Parathyroid adenoma (tissue), 2 donors: ENCODE measurements at regions not wholly inside any gene's neighbourhood (a gene's known extent, or its start where the extent isn't known, plus 50 kb on each side); places are given as distances from the start of the nearest gene placed in this dataset.
"Not testable (repeated sequence)": the region's sequence is repeated elsewhere in the genome, so short reads cannot be mapped to it uniquely, and the experiment has no call there.

Experiments
- H2AFZ ChIP-seq: fragments of 300-600 bp; sonication (generic); one replicate; pipeline ENCODE4 v1.7.0; 2017; ENCODE audit warnings: antibody characterized with exemption, mild to moderate bottlenecking
- H3K27ac ChIP-seq: fragments of 300-600 bp; sonication (generic); one replicate; pipeline ENCODE4 v1.7.0; 2017
- H3K27me3 ChIP-seq: fragments of 300-600 bp; sonication (generic); one replicate; pipeline ENCODE4 v1.7.0; 2017; ENCODE audit warnings: low read length; ENCODE audit not compliant: control insufficient read depth, insufficient read depth
- H3K36me3 ChIP-seq: fragments of 300-600 bp; sonication (generic); one replicate; pipeline ENCODE4 v1.7.0; 2017; ENCODE audit warnings: low read length; ENCODE audit not compliant: control insufficient read depth, insufficient read depth
- H3K4me1 ChIP-seq: fragments of 300-600 bp; sonication (generic); one replicate; pipeline ENCODE4 v1.7.0; 2017; ENCODE audit warnings: control low read depth
- H3K4me2 ChIP-seq: fragments of 300-600 bp; sonication (generic); one replicate; pipeline ENCODE4 v1.7.0; 2017; ENCODE audit warnings: low read length
- H3K4me3 ChIP-seq: fragments of 300-600 bp; sonication (generic); one replicate; pipeline ENCODE4 v1.7.0; 2017; ENCODE audit warnings: low read depth, low read length
- H3K79me2 ChIP-seq: fragments of 300-600 bp; sonication (generic); one replicate; pipeline ENCODE4 v1.7.0; 2017; ENCODE audit warnings: control low read depth
- H3K9ac ChIP-seq: fragments of 300-600 bp; sonication (generic); one replicate; pipeline ENCODE4 v1.7.0; 2017; ENCODE audit warnings: mild to moderate bottlenecking
- H3K9me3 ChIP-seq: fragments of 300-600 bp; sonication (generic); one replicate; pipeline ENCODE4 v1.7.0; 2017; ENCODE audit warnings: low read length; ENCODE audit not compliant: control insufficient read depth
- TF ChIP-seq, protein P1 (sequence below): fragments of 300-600 bp; sonication (generic); IDR thresholded peaks from one replicate; pipeline ENCODE4 v1.7.0; 2017; ENCODE audit warnings: antibody characterized with exemption, mild to moderate bottlenecking
- donor health status: primary hyperparathyroidism.

DNA sequence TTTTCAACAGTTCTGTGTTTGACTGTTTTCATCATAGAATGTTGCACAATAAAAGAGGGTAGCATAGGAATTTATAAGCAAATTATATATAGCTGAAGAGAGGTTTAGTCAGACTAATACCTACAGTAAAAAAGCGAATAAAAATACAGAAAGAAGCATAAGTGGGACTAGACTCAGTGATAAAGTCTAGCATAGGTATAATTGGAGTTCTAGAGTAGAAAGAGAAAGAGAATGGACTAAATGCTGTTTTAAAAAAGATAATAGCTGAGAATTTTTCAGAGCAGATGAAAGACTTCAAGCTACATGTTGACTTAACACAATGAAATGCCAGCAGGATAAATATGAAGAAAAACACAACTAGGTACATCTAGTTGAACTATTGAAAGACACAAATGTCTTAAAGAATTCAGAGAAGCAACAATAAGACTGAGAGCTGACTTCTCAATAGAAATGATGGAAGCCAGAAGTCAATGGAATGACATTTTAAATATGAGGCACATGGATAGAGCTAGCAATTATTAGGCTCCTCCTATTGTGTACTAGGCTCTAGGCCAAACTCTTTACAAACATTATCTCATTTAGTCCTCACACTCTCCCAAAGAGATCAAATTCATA, 573.9 kb downstream of the ZNF608 start:
- Histone ChIP-seq H3K27me3 (no peaks in the 10 kb centered on the region), H3K4me1 (no peaks in the 10 kb centered on the region), H3K9me3 (no peaks in the 10 kb centered on the region), H3K79me2 (no peaks in the 10 kb centered on the region), H3K36me3 (no peaks in the 10 kb centered on the region), H3K27ac (no peak overlapping the region), H3K4me3 (no peak overlapping the region), H3K4me2 (no peak overlapping the region), H2AFZ (no peak overlapping the region), H3K9ac (no peak overlapping the region)
- TF ChIP-seq, protein P1, sequence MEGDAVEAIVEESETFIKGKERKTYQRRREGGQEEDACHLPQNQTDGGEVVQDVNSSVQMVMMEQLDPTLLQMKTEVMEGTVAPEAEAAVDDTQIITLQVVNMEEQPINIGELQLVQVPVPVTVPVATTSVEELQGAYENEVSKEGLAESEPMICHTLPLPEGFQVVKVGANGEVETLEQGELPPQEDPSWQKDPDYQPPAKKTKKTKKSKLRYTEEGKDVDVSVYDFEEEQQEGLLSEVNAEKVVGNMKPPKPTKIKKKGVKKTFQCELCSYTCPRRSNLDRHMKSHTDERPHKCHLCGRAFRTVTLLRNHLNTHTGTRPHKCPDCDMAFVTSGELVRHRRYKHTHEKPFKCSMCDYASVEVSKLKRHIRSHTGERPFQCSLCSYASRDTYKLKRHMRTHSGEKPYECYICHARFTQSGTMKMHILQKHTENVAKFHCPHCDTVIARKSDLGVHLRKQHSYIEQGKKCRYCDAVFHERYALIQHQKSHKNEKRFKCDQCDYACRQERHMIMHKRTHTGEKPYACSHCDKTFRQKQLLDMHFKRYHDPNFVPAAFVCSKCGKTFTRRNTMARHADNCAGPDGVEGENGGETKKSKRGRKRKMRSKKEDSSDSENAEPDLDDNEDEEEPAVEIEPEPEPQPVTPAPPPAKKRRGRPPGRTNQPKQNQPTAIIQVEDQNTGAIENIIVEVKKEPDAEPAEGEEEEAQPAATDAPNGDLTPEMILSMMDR = no peak

DNA sequence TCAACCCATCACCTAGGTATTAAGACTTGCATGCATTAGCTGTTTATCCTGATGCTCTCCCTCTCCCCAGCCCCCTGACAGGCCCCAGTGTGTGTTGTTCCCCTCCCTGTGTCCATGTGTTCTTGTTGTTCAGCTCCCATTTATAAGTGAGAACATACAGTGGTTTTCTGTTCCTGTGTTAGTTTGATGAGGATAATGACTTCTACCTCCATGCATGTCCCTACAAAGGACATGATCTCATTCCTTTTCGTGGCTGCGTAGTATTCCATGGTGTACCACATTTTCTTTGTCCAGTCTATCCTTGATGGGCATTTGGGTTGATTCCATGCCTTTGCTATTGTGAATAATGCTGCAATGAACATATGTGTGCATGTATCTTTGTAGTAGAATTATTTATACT, 578.3 kb downstream of the ZNF608 start:
- not testable (repeated sequence) for H3K79me2 ChIP-seq, H2AFZ ChIP-seq, H3K27ac ChIP-seq, H3K36me3 ChIP-seq, H3K4me1 ChIP-seq, H3K9ac ChIP-seq, H3K4me3 ChIP-seq, H3K27me3 ChIP-seq, H3K9me3 ChIP-seq, H3K4me2 ChIP-seq

DNA sequence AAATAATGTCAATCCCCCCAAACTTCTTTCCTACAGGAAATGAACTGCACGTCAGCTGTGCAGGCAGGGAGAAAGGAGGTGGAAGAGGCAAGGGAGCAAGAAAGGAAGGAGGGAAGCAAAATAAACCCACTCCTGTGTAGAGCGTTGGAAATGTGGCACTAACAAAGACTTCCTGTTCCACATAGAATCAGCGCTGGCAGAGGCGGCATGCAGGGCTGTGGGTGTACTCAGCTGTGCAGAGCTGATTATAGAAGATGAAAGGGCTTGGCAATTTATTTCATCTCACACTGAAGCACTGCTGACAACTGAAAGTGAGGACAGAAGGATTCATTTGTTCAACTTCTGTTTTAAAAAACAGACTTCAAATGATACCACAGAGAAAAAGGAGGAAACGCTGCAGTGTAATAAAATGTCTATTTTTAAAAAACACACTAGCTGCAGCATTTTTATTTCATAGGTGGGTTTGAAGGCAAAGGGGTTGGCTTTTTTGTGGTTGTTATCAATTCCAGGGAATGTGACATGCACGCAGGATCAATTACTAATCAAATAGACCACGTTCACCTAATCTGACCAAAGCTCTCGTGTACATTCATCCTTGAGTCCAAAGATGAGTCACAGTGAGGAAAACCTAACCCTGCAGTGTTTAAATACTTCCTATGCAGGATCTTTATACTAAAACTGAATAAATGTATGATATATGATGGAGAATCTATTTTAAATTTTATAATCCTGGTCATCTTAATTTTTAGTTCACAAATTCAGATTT, 583.5 kb downstream of the ZNF608 start:
- no peaks in the 10 kb centered on the region for H3K27me3 ChIP-seq
- no peaks in the 10 kb centered on the region for H3K9me3 ChIP-seq
- no peaks in the 10 kb centered on the region for H3K79me2 ChIP-seq
- H3K4me1 ChIP-seq = no peaks in the 10 kb centered on the region
- H3K4me3 ChIP-seq = no peak overlapping the region
- H3K36me3 ChIP-seq = no peaks in the 10 kb centered on the region
- TF ChIP-seq, protein P1 = no peak
- H3K27ac ChIP-seq = no peak overlapping the region
- no peak overlapping the region for H3K4me2 ChIP-seq
- H3K9ac ChIP-seq = no peak overlapping the region
- H2AFZ ChIP-seq = no peak overlapping the region

DNA sequence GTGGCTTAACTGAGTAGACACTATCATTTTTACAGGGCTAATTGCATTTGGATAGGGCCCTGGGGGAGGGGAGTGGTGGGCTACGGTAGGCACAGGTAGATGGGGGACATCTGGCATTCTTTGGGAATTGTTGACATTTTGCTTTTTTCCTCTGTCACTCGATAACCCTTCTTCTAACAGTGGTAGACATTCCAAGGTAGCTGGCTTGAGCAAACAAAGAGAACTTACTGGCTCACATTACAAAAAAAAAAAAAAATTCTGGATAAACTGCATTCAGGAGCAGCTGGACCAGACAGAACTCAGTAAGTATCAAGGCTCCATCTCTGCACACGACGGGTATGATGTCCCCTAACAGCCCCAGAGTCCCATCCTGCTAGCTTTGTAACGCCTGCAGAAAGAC, 585.2 kb downstream of the ZNF608 start:
- Histone ChIP-seq H3K36me3 (no peaks in the 10 kb centered on the region), H3K79me2 (no peaks in the 10 kb centered on the region), H3K27me3 (no peaks in the 10 kb centered on the region), H3K4me1 (no peaks in the 10 kb centered on the region), H3K9me3 (no peaks in the 10 kb centered on the region), H3K27ac (no peak overlapping the region), H3K9ac (no peak overlapping the region), H3K4me3 (no peak overlapping the region), H2AFZ (no peak overlapping the region), H3K4me2 (no peak overlapping the region)
- TF ChIP-seq, protein P1 = no peak

DNA sequence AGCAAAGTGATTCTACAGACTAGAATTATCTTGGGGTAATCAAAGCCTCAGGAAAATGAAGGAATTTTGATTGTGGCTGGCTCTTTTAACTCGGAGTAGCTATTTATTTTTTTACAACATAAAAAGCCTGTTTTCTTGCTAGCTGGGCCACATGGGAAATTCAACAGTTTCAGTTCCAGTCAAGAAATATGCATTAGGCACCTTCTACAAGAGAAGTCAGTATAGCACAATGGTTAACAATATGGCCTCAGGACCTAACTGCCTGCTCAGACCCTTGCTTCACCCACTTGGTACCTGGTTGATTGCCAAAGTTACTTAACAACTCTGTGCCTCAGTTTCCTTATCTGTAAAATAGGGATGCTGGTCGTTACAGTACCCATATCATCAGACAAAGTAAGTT, 586.2 kb downstream of the ZNF608 start:
- no peak overlapping the region for H2AFZ ChIP-seq
- H3K4me2 ChIP-seq = no peak overlapping the region
- no peak overlapping the region for H3K9ac ChIP-seq
- H3K36me3 ChIP-seq = no peaks in the 10 kb centered on the region
- H3K4me3 ChIP-seq = no peak overlapping the region
- TF ChIP-seq, protein P1 = no peak
- H3K4me1 ChIP-seq = no peaks in the 10 kb centered on the region
- no peaks in the 10 kb centered on the region for H3K9me3 ChIP-seq
- H3K79me2 ChIP-seq = no peaks in the 10 kb centered on the region
- no peaks in the 10 kb centered on the region for H3K27me3 ChIP-seq
- H3K27ac ChIP-seq = no peak overlapping the region
